GM21423 (cell line): ENCODE measurements at regions not wholly inside any gene's neighbourhood (a gene's known extent, or its start where the extent isn't known, plus 50 kb on each side); places are given as distances from the start of the nearest gene placed in this dataset.
"Not testable (repeated sequence)": the region's sequence is repeated elsewhere in the genome, so short reads cannot be mapped to it uniquely, and the experiment has no call there.

ENCODE experiments used
- ATAC-seq: cut with Tn5 transposase; IDR thresholded peaks from one replicate; pipeline ENCODE4 v1.9.1; 2021; ENCODE audit warnings: mild to moderate bottlenecking, moderate library complexity; ENCODE audit not compliant: unreplicated experiment

DNA sequence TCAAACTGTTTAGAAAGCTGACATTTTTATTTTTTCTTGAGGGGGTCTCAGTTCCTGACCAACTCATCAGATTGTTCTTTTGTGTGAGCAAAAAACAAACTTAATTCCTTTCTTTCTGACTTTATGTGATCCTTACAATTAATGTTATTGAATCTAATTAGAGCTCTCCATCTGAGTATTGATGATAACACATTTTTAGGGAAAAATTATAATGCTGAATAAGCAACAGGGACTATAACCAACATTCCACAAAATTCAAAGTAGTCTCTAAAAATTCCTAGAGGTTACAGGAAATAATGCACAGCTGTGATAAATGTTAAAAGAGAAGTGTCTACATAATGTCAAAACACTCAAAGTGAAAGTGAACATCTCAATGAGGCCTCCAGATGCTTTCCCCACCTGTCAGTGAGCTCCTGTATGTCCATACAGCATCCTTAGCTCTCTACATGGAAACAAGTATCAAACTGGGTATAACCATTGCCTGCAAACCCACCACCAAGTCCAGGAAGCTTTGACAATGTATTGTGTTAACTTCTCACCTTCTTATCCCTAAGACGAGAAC is 786.0 kb upstream of the SLC39A10 start:
- no peak for ATAC-seq

DNA sequence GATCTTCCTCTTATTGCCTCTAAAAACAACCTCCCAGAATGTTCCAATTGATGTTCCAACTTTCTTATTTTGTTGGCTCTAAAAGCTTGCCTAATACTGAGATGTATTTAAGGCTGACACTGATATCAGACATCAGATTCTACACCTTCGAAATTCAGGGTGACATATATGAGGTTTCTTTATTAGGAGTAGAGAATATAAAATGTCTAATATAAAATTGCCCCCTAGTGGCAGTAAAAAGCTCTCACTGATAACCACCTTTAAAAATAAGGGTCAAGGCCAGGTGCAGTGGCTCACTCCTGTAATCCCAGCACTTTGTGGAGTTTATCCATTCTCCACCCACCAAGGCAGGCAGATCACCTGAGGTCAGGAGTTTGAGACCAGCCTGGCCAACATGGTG is 789.7 kb upstream of the SLC39A10 start:
- ATAC-seq = no peak

DNA sequence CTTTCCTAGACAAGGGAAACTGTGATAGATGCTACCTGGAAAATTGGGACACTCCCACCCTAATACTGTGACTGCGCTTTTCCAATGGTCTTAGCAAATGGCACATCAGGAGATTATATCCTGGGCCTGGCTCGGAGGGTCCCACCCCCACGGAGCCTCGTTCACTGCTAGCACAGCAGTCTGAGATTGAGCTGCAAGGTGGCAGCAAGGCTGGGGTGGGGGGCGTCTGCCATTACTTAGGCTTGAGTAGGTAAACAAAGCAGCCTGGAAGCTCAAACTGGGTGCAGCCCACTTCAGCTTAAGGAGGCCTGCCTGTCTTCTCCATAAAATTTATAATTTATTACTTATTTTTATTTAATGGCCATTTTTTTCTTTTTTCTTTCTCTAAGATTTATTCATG is 802.1 kb upstream of the SLC39A10 start:
- ATAC-seq = no peak

DNA sequence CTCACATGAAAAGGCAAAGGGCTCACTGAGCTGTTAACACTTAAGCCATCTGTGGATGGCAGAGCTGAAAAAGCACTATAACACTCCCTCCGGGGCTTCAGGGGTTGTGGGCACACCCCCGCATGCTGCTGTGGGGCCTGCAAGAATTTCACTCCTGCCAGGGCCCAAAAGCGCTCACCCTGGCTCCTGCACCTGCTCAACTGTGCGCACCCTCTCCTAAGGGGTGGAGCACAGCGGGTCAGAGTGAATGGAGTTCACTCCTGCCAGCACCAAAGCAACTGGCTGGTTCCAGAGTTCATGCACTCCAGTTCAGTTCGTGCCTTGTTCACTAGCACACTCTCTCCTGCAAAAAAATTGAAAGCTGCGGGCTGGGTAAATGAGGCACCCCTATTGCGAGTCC is 814.2 kb upstream of the SLC39A10 start:
- no peak for ATAC-seq

DNA sequence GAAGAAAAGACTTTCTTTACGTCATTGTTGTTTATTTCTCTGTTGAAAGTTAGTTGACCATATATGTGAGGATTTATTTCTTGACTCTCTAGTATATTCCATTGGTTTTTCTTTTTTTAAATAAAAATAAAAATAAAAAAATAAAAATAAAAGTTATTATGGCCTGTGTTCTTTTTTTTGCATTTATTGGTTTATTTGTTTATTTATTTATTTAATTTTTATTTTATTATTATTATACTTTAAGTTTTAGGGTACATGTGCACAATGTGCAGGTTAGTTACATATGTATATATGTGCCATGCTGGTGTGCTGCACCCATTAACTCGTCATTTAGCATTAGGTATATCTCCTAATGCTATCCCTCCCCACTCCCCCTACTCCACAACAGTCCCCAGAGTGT is 822.7 kb upstream of the SLC39A10 start:
- ATAC-seq = not testable (repeated sequence)

DNA sequence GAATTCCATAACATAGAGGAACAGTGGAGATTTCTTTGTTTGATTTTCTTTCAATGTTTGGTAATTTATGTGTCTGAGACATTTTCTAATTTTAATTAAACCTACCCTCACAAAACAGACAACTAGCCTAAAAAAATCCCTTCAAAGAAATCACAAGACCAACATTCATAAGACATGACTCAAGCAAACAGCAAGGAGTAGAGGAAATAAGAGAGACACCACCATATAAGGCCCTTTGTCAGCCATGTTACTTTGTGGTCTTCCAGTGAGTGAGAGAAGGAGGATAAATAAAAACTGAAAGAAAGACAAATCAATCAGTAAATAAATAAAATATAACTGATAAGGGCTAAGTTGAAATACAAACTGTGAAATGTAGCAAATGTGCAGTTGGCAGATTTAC is 830.8 kb upstream of the SLC39A10 start:
- no peak for ATAC-seq

DNA sequence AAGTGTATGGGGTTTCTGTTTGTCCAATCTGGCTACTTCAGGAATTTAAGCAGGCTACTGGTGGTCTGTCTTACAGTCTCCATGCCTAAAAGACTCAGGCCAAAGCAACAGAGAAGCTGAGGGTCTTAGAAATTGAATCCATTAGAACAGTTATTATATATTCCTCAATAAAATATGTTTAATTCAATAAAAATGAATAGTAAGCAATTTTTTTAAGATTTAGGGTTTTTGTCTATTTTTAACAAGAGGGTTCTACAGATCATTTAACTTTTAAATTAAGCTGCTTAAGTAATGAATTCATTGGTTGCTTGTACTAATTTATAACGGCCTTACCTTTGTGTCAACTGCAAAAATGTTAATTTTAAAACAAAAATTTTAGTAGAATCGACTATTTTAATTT is 832.6 kb upstream of the SLC39A10 start:
- no peak for ATAC-seq

DNA sequence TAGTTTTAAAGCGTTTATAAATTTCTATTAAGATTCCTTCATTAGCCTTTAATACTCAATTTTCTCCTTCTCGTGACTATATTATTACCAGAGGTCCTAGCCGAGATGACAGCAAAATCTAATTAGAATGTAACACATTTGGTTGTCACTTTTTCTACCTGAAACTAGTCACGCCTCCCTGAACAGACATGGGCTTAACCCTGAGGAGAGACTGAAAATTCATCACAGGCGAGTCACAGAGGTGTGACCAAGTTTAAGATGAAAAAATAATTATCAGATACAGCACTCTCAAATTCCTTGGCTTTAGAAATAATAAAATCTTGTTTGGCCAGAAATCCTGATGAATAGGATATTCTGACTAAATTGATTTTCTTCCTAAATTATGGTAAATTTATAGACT is 834.4 kb upstream of the SLC39A10 start:
- no peak for ATAC-seq

DNA sequence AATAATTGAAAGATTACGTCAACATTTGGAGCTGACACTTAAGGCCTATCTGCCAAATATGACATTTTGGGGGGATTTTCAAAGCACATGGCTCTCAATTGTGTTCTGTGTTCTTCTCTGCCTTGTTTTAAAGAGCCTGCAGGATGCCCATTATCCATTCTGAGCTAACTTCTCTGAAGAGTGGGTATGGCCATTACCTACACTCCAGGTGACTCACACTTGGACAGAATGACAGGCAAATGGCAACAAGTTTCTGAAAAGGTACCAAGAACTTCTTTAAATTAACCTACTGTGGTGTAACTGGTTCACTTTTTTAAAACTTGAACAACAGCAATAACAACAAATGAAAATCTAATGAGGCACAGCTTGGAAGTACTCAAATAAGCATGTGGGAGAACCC is 834.9 kb upstream of the SLC39A10 start:
- ATAC-seq = no peak

DNA sequence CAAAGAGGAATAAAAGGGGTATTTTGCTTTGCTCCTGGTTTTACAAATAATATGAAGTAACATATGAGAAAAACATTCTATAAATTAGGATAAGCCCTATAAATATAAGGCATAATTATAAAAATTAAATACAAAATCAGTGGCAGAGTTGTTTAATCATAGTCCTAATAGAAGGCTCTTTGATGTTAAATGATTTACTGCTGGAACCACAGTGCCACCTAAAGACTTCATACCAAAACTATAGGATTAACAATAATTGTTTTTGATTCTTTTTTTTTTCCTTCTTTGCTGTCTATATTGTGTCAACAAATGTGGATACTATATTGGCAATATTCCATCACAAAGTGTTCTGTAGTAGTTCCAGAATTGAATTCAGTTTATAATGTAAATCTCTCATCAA is 837.7 kb upstream of the SLC39A10 start:
- ATAC-seq = no peak

DNA sequence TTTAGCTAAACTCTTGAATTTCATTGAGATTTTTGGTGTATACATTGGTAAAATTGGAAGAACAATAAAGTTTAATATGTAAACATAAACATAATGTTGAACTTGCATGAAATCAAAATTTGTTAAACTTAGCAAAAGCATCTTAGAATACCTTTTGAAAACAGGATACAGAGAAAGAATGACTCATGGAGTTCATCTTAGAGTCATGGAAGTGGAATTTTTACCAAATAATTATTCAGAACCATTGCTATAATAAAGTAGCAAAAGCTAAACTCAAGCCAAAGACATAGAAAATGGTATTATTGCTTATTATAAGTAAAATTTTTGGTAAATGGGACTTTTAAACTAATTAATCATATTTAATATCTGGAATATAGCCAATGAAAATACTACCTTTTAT is 841.6 kb upstream of the SLC39A10 start:
- no peak for ATAC-seq

DNA sequence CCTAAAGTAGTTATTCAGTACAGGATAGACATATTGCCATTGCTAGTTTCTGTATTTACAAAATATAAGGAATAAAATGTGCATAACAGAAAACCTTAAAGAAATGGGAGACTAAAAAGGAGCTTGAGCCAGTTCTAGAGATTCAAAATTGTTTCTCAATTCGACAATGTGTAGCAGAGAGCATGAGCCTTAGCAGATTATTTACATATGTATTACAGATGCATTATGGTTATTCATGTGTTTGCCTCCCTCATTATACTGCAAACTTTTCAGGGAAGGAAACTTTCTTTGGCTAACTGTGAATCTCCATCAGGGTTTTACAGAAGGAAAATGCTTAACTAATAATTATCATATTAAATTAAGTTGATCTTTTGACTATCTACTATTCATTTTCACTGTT is 854.4 kb upstream of the SLC39A10 start:
- ATAC-seq = no peak

DNA sequence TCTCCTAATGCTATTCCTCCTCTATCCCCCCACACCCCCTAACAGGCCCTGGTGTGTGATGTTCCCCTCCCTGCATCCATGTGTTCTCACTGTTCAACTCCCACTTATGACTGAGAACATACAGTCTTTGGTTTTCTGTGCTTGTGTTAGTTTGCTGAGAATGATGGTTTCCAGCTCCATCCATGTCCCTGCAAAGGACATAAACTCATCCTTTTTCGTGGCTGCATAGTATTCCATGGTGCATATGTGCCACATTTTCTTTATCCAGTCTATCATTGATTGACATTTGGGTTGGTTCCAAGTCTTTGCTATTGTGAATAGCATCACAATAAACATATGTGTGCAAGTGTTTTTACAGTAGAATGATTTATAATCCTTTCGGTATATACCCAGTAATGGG is 870.0 kb upstream of the SLC39A10 start:
- ATAC-seq = not testable (repeated sequence)

DNA sequence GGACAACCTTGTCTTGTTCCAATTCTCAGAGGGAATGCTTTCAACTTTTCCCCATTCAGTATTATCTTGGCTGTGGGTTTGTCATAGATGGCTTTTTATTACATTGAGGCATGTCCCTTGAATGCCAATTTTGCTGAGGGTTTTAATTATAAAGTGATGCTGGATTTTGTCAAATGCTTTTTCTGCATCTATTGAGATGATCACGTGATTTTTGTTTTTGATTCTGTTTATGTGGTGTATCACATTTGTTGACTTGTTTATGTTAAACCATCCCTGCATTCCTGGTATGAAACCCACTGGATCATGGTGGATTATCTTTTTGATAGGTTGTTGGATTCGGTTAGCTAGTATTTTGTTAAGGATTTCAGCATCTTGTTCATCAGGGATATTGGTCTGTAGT is 885.6 kb upstream of the SLC39A10 start:
- not testable (repeated sequence) for ATAC-seq

DNA sequence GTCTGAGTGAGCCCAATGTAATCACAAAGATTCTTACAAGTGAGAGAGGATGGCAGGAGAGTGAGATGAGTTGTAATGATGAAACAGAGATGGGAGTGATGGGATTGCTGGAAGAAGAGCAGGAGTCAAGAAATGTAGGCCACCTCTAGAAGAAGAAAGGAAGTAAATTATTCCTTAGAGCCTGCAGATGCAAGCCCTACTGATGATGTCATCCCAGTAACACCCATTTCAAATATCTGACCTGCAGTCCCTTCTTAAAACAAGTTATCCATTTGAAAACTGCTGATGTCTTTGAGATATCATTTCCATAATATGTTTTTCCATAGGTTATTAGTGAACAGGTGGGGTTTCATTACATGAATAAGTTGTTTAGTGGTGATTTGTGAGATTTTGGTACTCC is 888.0 kb upstream of the SLC39A10 start:
- no peak for ATAC-seq

DNA sequence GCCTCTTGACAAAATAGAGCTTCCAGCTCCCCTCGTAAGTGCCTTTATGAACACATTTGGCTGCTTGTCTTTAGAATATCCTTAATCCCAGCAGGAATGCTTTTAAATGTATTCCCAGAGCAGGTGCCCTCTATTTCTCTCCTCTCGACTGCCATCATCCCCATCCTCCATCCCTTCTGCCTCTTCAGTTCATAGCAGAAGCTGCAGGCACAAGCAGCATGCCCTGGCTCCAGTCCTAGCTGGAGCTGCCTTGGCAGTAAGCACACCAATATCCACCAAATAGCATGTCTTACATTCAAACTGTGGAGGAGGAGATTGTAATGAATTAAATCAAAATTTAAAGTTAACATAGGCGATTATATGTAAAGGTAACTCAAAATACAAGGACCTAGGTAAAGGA is 891.3 kb upstream of the SLC39A10 start:
- no peak for ATAC-seq

DNA sequence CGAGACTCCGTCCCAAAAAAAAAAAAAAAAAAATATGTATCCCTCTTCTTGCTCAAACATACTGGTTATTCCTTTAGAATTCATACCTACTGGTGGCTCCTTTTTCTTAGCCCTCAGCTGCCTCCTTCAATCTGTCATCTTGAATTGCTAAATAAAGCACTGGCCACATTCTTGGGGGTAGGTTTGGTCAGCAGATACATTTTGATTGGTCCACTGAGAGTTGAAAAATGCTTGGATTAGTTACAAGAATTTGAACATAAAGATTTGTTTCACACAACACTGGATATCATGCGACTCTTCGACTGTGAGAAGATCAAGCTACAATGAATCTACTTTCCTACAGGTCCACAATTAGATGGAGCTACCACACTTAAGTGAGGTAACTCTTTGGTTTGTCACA is 906.1 kb upstream of the SLC39A10 start:
- ATAC-seq = no peak

DNA sequence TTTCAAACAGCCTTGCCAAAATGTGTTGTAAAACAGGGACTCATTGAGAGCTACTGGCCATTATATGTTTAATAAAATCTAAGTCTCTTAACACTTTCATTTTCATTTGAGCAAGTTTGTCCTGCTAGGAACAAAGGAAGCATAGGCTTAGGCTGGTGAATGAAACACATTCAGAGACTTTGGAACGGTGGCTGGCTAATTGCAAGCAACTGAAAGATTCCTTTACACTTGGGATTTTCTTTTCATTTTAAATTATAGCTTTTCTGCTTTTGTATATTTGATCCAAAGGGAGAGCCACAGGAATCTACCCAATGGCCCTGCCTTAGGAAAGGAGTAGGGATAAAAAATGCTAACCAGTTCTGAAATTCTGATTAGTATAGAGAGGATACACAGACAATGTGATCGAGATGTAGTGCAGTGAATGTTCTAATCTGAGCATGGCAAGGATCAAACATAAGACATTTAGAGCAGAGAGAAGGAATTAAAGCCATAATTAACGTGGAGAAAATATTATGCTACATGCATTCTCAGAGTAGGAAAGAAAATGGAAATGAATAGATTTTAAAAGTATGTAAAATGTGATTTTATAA is 911.4 kb upstream of the SLC39A10 start:
- no peak for ATAC-seq

DNA sequence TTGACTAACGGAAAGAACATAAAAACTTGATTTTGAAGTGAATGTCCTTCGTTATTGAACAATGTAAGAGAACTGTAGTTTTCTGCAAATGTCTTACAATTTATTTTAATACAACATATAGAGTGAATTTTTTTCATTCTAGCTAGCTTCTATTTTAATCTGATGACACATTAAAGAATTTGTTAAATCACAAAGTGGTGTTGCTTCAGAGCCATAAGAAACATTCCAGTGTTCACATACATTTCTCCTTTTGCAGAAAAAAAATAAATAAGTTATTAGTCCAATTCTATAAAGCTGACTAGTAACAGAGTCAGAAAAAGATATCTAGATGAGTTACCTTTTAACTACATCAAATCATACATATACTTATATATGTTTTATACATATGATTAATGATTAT is 914.3 kb upstream of the SLC39A10 start:
- ATAC-seq = no peak

DNA sequence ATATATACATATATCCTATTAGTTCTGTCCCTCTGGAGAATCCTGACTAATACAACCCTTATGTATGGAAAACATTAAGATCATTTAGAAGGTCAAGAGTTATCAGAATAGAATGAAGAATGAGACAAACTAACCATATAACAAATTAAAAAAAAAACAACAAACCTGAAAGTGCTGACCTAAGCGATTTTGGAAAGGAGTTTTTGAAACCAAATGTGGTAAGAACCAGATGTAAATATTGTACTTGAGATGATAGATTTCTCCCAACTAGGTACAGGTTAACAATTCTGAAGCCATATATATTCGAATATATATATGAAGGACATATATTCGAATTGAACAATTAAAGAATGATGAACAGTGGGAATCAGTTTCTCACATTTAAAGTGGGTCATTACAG is 917.8 kb upstream of the SLC39A10 start:
- no peak for ATAC-seq

DNA sequence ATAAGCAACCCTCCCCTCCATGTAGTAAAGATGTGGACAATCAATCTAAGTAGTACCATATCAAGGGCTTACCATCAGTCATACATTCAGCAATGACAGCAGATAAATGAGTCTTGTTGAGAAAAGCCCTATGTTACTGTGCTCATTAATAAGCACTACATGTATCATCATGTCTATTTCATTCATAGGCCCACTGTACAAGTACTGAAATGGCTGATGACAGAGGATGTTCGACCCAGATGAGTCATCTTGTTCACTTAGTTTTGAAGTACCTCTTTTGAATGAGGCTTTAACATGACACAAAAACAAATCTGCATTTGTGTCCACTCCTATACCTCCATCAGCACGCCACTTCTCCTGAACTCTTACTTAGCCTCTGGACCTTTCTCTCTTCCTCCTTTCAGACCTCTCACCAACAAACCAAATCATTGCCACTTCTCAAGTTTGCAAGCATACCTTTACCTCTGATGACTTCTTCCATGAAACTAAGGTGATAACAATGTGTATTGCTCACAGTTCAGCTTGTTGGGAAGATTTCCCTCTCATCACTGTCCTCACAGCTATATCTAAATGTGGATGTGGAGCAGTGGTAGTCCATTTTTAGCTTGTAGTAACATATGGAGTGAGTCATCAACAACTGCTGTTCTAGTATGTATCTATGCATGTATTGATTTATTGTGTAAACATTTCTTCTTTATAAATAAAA is 921.0 kb upstream of the SLC39A10 start:
- ATAC-seq = no peak

DNA sequence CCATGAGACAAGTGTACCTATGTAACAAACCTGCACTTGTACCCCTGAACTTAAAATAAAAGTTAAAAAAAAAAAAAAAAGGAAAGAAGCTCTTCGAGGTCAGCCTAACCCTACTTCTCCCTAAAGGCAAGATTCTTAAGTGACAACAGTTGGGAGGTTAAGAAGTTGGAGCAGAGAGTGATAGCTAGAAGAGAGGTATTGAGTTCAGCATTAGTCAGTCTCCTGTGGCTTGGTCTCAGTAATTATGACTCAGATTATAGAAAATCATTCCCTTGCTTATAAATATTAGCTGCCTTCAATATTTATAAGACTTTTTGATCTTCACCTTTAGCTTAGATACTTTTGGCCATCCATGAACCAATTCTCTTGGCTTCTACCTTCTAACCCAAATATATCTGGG is 926.8 kb upstream of the SLC39A10 start:
- no peak for ATAC-seq

DNA sequence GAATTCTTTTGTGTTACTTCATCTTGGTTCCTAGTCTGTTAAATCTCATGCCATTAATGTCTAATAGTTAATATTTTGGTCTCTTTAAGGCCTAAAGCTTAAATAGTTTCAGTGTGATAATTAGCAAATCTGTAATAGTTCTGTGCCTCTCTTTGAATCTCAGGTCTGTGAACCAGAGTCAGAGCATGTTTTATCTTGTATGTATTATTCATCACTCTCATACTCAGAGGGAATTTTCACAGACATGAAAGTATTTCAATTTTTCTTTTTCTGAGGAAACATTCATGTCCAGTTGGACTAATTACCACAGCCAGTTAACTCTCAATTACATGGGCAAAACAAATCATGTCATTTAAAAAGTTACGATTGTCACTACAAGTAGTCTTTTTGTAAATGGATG is 931.9 kb upstream of the SLC39A10 start:
- no peak for ATAC-seq
